Neutrophil (primary cell): ENCODE measurements at regions not wholly inside any gene's neighbourhood (a gene's known extent, or its start where the extent isn't known, plus 50 kb on each side); places are given as distances from the start of the nearest gene placed in this dataset.

ENCODE experiments used
- H3K27ac ChIP-seq: fragments of 200-600 bp; sonication (generic); 2 replicates; pipeline ENCODE4 v1.5.1; 2016; ENCODE audit warnings: mild to moderate bottlenecking, moderate library complexity
- H3K27me3 ChIP-seq: fragments of 200-600 bp; sonication (generic); 2 replicates; pipeline ENCODE4 v1.6.0; 2016; ENCODE audit warnings: mild to moderate bottlenecking
- H3K36me3 ChIP-seq: fragments of 200-600 bp; sonication (generic); 2 replicates; pipeline ENCODE4 v1.5.1; 2017
- H3K4me1 ChIP-seq, 2 experiments: fragments of 200-600 bp in 1 of 2; sonication (generic) in 1 of 2; 1 replicate in 1 of 2; 2 replicates in 1 of 2; pipeline versions ENCODE4 v1.5.1 to v1.6.1; 2013 to 2016; ENCODE audit warnings: low read depth in 1 of 2, low read length in 1 of 2, mild to moderate bottlenecking in 1 of 2, moderate library complexity in 1 of 2; ENCODE audit not compliant: control insufficient read depth in 1 of 2, insufficient read depth in 1 of 2
- H3K4me3 ChIP-seq, 2 experiments: fragments of 200-600 bp in 1 of 2; sonication (generic) in 1 of 2; 1 replicate in 1 of 2; 2 replicates in 1 of 2; pipeline ENCODE4 v1.5.1; 2013 to 2016; ENCODE audit warnings: low read depth in 1 of 2, low read length in 1 of 2, mild to moderate bottlenecking in 1 of 2, moderate library complexity in 1 of 2
- H3K9me3 ChIP-seq: fragments of 200-600 bp; sonication (generic); 2 replicates; pipeline ENCODE4 v1.5.1; 2016
- CTCF ChIP-seq: fragments of 200-600 bp; sonication (generic); IDR thresholded peaks from 2 replicates; pipeline ENCODE4 v1.5.1; 2016; ENCODE audit warnings: antibody characterized with exemption

- H3K4me3 ChIP-seq = no peak overlapping the region
- H3K36me3 ChIP-seq = no peaks in the 10 kb centered on the region
- no peaks in the 10 kb centered on the region for H3K27me3 ChIP-seq
- no peak for TF ChIP-seq CTCF
- H3K9me3 ChIP-seq = no peaks in the 10 kb centered on the region
- H3K27ac ChIP-seq = no peak overlapping the region
- H3K4me1 ChIP-seq = no peaks in the 10 kb centered on the region
These were observed 998.0 kb upstream of the GJE1 start for GRCh38 chr6:141134723-141135122.

- H3K4me3 ChIP-seq = no peak overlapping the region
- no peak for TF ChIP-seq CTCF
These were observed 998.9 kb upstream of the GJE1 start for GRCh38 chr6:141133836-141134235.

DNA sequence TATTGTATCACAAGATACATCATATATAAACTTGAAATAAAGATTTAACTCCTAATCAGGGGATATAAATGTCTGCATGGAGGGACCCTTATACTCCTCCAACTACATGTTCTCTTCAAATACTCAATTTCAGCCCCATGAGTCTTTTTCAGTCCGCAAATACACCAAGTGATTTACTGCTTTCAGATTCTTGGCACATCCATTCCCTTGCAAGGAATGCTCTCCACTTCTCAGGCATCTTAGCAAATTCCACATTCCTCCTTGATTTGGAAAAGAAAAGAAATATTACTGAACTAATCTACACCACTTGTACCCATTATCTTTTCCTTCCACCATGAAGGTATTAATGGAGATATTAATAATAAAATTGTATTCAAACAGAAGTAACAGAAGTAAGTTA, 999.4 kb upstream of the GJE1 start:
- no peak for TF ChIP-seq CTCF
- H3K9me3 ChIP-seq = no peaks in the 10 kb centered on the region
- H3K4me1 ChIP-seq = no peaks in the 10 kb centered on the region
- H3K4me3 ChIP-seq = no peak overlapping the region
- H3K36me3 ChIP-seq = no peaks in the 10 kb centered on the region
- H3K27ac ChIP-seq = no peak overlapping the region
- H3K27me3 ChIP-seq = no peaks in the 10 kb centered on the region

More at GRCh38 chr6:141133836-141134235, 998.9 kb upstream of the GJE1 start:
- Histone ChIP-seq H3K4me1 (no peaks in the 10 kb centered on the region), H3K27ac (no peak overlapping the region), H3K36me3 (no peaks in the 10 kb centered on the region), H3K27me3 (no peaks in the 10 kb centered on the region), H3K9me3 (no peaks in the 10 kb centered on the region)

- H3K27me3 ChIP-seq = no peaks in the 10 kb centered on the region
- no peak for TF ChIP-seq CTCF
- H3K9me3 ChIP-seq = no peaks in the 10 kb centered on the region
- H3K36me3 ChIP-seq = no peaks in the 10 kb centered on the region
- no peak overlapping the region for H3K27ac ChIP-seq
- H3K4me1 ChIP-seq = no peaks in the 10 kb centered on the region
- no peak overlapping the region for H3K4me3 ChIP-seq
These were observed 1001.1 kb upstream of the GJE1 start for GRCh38 chr6:141131616-141132015.

GRCh38 chr6:141123497-141123896, 1009.2 kb upstream of the GJE1 start:
- Histone ChIP-seq H3K4me3 (no peak overlapping the region), H3K27me3 (no peaks in the 10 kb centered on the region), H3K27ac (no peak overlapping the region), H3K4me1 (no peaks in the 10 kb centered on the region), H3K9me3 (no peaks in the 10 kb centered on the region), H3K36me3 (no peaks in the 10 kb centered on the region)
- no peak for TF ChIP-seq CTCF

DNA sequence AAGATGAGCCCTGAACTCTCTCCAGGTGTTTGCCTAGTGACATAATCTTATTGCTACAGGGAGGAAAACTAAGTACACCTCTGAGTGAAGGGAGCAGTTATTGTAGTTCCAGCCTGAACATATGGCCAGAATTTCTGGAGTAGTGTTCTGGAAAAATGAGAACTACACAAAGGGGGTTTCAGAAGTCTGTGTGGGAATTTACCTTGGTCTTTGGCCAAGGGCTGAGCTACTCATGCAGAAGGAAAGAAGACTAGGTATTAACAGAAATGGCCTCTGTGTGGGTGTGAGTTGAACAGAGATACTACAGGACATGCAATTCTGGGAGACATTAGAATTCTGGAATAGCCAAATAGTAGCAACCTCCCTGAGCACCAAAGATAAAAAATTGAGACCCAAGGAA, 1009.7 kb upstream of the GJE1 start:
- TF ChIP-seq CTCF = no peak
- H3K27me3 ChIP-seq = no peaks in the 10 kb centered on the region
- no peaks in the 10 kb centered on the region for H3K4me1 ChIP-seq
- no peaks in the 10 kb centered on the region for H3K9me3 ChIP-seq
- no peaks in the 10 kb centered on the region for H3K36me3 ChIP-seq
- no peak overlapping the region for H3K27ac ChIP-seq
- H3K4me3 ChIP-seq = no peak overlapping the region
